ENCODE measurements at regions not wholly inside any gene's neighbourhood (a gene's known extent, or its start where the extent isn't known, plus 50 kb on each side); places are given as distances from the start of the nearest gene placed in this dataset.
"Not testable (repeated sequence)": the region's sequence is repeated elsewhere in the genome, so short reads cannot be mapped to it uniquely, and the experiment has no call there.

DNA sequence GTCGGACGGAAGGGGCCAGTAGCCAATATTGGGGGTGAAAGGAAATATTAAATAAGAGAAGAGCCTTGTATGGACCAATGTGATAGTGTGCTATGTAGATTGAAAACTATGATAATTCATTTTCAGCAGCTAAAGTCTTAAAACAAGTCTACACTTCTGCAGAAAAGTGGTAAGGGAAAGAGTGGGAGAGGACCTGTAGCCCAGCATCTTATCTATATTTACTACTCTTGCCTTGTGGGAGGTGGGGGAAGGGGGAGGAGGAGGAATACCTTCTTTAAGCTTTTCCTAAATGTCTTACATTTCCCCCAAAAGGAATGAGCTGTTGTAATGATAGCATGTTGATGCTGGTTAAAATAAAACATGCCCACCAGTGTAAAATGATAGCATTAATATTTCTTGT is 220.0 kb upstream of the SPRY1 start:
- no peak for TF ChIP-seq CTCF (conservative IDR thresholded peaks at IDR 0.05; ENCODE audit: low read depth, low read length)
- H3K79me2 ChIP-seq (ENCODE audit: insufficient read depth, low read depth) = no peaks in the 10 kb centered on the region

GRCh38 chr4:123182289-123182688 is 214.3 kb upstream of the SPRY1 start:
- H3K9ac ChIP-seq = no peak overlapping the region
- no peaks in the 10 kb centered on the region for H3K27me3 ChIP-seq (ENCODE audit: insufficient read depth, low read depth)
- H2AFZ ChIP-seq (ENCODE audit: low read depth) = no peak overlapping the region
- H3K4me1 ChIP-seq (ENCODE audit: low read depth, poor library complexity, severe bottlenecking) = no peaks in the 10 kb centered on the region
- H3K27ac ChIP-seq = no peak overlapping the region
- no peak for TF ChIP-seq CTCF (conservative IDR thresholded peaks at IDR 0.05; ENCODE audit: low read depth, low read length)
- H3K4me2 ChIP-seq = no peak overlapping the region
- no peaks in the 10 kb centered on the region for H3K79me2 ChIP-seq (ENCODE audit: insufficient read depth, low read depth)
- H3K36me3 ChIP-seq (ENCODE audit: insufficient read depth) = no peaks in the 10 kb centered on the region
- H4K20me1 ChIP-seq (ENCODE audit: insufficient read depth) = no peaks in the 10 kb centered on the region
- H3K4me3 ChIP-seq (IDR thresholded peaks at IDR 0.05; ENCODE audit: insufficient read depth, low read depth, low read length) = no peak overlapping the region

More for the DNA sequence above, 220.0 kb upstream of the SPRY1 start:
- Histone ChIP-seq H3K4me2 (no peak overlapping the region), H4K20me1 (ENCODE audit: insufficient read depth) (no peaks in the 10 kb centered on the region), H3K4me1 (ENCODE audit: low read depth, poor library complexity, severe bottlenecking) (peaks cover 5% of the 10 kb centered on the region), H3K27me3 (ENCODE audit: insufficient read depth, low read depth) (no peaks in the 10 kb centered on the region), H3K9ac (no peak overlapping the region), H3K27ac (no peak overlapping the region), H3K36me3 (ENCODE audit: insufficient read depth) (no peaks in the 10 kb centered on the region), H2AFZ (ENCODE audit: low read depth) (no peak overlapping the region), H3K4me3 (IDR thresholded peaks at IDR 0.05; ENCODE audit: insufficient read depth, low read depth, low read length) (no peak overlapping the region)

- no peaks in the 10 kb centered on the region for H3K27me3 ChIP-seq (ENCODE audit: insufficient read depth, low read depth)
- H4K20me1 ChIP-seq (ENCODE audit: insufficient read depth) = no peaks in the 10 kb centered on the region
- no peak overlapping the region for H3K4me2 ChIP-seq
- no peak overlapping the region for H3K27ac ChIP-seq
- H3K36me3 ChIP-seq (ENCODE audit: insufficient read depth) = no peaks in the 10 kb centered on the region
- no peak overlapping the region for H2AFZ ChIP-seq (ENCODE audit: low read depth)
- H3K4me1 ChIP-seq (ENCODE audit: low read depth, poor library complexity, severe bottlenecking) = no peaks in the 10 kb centered on the region
- TF ChIP-seq CTCF (conservative IDR thresholded peaks at IDR 0.05; ENCODE audit: low read depth, low read length) = no peak
- no peak overlapping the region for H3K4me3 ChIP-seq (IDR thresholded peaks at IDR 0.05; ENCODE audit: insufficient read depth, low read depth, low read length)
- H3K79me2 ChIP-seq (ENCODE audit: insufficient read depth, low read depth) = no peaks in the 10 kb centered on the region
- no peak overlapping the region for H3K9ac ChIP-seq
These were observed 213.3 kb upstream of the SPRY1 start for GRCh38 chr4:123183308-123183707.

GRCh38 chr4:123183754-123184153 is 212.8 kb upstream of the SPRY1 start:
- not testable (repeated sequence) for H3K27me3 ChIP-seq (ENCODE audit: insufficient read depth, low read depth); H3K4me3 ChIP-seq (IDR thresholded peaks at IDR 0.05; ENCODE audit: insufficient read depth, low read depth, low read length); H3K4me2 ChIP-seq; H3K9ac ChIP-seq; H3K79me2 ChIP-seq (ENCODE audit: insufficient read depth, low read depth); H3K27ac ChIP-seq; H3K4me1 ChIP-seq (ENCODE audit: low read depth, poor library complexity, severe bottlenecking); H3K36me3 ChIP-seq (ENCODE audit: insufficient read depth); H2AFZ ChIP-seq (ENCODE audit: low read depth); H4K20me1 ChIP-seq (ENCODE audit: insufficient read depth)

- H3K27ac ChIP-seq = no peak overlapping the region
- H3K79me2 ChIP-seq (ENCODE audit: insufficient read depth, low read depth) = no peaks in the 10 kb centered on the region
- no peaks in the 10 kb centered on the region for H4K20me1 ChIP-seq (ENCODE audit: insufficient read depth)
- no peak overlapping the region for H2AFZ ChIP-seq (ENCODE audit: low read depth)
- no peaks in the 10 kb centered on the region for H3K4me1 ChIP-seq (ENCODE audit: low read depth, poor library complexity, severe bottlenecking)
- no peaks in the 10 kb centered on the region for H3K27me3 ChIP-seq (ENCODE audit: insufficient read depth, low read depth)
- no peak overlapping the region for H3K9ac ChIP-seq
- no peaks in the 10 kb centered on the region for H3K36me3 ChIP-seq (ENCODE audit: insufficient read depth)
- no peak overlapping the region for H3K4me2 ChIP-seq
- no peak for TF ChIP-seq CTCF (conservative IDR thresholded peaks at IDR 0.05; ENCODE audit: low read depth, low read length)
- no peak overlapping the region for H3K4me3 ChIP-seq (IDR thresholded peaks at IDR 0.05; ENCODE audit: insufficient read depth, low read depth, low read length)
These were observed 209.9 kb upstream of the SPRY1 start for GRCh38 chr4:123186731-123187130.

Measured in KMS-11 (cell line).